ENCODE measurements at regions not wholly inside any gene's neighbourhood (a gene's known extent, or its start where the extent isn't known, plus 50 kb on each side); places are given as distances from the start of the nearest gene placed in this dataset.
A peak's percentile ranks its signal among the peaks of the same experiment; 100 is the strongest.

GRCh38 chr2:207311316-207312005 lies 145.7 kb upstream of the KLF7 start:
- Histone ChIP-seq H2AFZ (ENCODE audit: low read depth, low read length, poor library complexity, severe bottlenecking) (peak overlapping the region; percentile 11), H3K9me2 (ENCODE audit: insufficient read depth) (no peaks in the 10 kb centered on the region), H3K9ac (ENCODE audit: low read length) (no peak overlapping the region), H3K4me2 (ENCODE audit: low read length) (peak overlapping the region; percentile 43), H3K4me3 (replicated peaks in 1 of 2; ENCODE audit: low read depth in 1 of 2, low read length in 2 of 2) (no peak overlapping the region), H3K36me3 (ENCODE audit: control insufficient read depth in 1 of 2, insufficient read depth in 2 of 2, low read length in 2 of 2) (no peaks in the 10 kb centered on the region), H3K27me3 (ENCODE audit: insufficient read depth, low read length) (no peaks in the 10 kb centered on the region), H3K79me2 (ENCODE audit: insufficient read depth, low read length) (no peaks in the 10 kb centered on the region), H3K27ac (ENCODE audit: low read depth, low read length) (no peak overlapping the region), H3K4me1 (ENCODE audit: control insufficient read depth in 1 of 2, insufficient read depth in 2 of 2, low read length in 2 of 2) (peaks cover 8 to 9% of the 10 kb centered on the region in 2 experiments), H4K20me1 (ENCODE audit: insufficient read depth) (no peaks in the 10 kb centered on the region), H3K9me3 (ENCODE audit: control insufficient read depth in 1 of 2, insufficient read depth in 1 of 2, low read depth in 1 of 2, low read length in 2 of 2) (no peaks in the 10 kb centered on the region)
- ChIA-PET RAD21 (ENCODE audit: low non-redundant PET in 1 of 2, low total read pairs in 2 of 2, uncharacterized antibody in 2 of 2, unreplicated experiment in 2 of 2) (no interaction called here), POLR2A (no interaction called here), CTCF (no interaction called here)
- DNase-seq (ENCODE audit: low read depth, low spot score) (peak; percentile 60), ATAC-seq (peak; percentile 73)
- no TSS peak for BruUV-seq (replicated peaks)
- intact Hi-C loops (cut with micrococcal nuclease): no loop called here
- TF ChIP-seq EZH2phosphoT487 (IDR thresholded peaks at IDR 0.05; ENCODE audit: borderline replicate concordance) (no peak), SRF (IDR thresholded peaks at IDR 0.05; ENCODE audit: low read depth) (peak; percentile 82), RAD21 (IDR thresholded peaks at IDR 0.05; ENCODE audit: low read depth) (no peak; the same call in 1 of the 2 replicates), FOSL1 (IDR thresholded peaks at IDR 0.05; ENCODE audit: low read depth) (peak; percentile 51), ZFX (IDR thresholded peaks at IDR 0.05) (no peak), YY1 (IDR thresholded peaks at IDR 0.05; ENCODE audit: extremely low read depth, insufficient replicate concordance, low read depth, low read length) (no peak), CEBPB (IDR thresholded peaks at IDR 0.05; ENCODE audit: low read depth) (peak; percentile 82), EGR1 (IDR thresholded peaks at IDR 0.05; ENCODE audit: low read depth) (no peak), SIN3A (IDR thresholded peaks at IDR 0.05; ENCODE audit: low read depth) (no peak), POLR2AphosphoS5 (IDR thresholded peaks at IDR 0.05; ENCODE audit: low read depth, low read length) (peak; percentile 17; the same call in 1 of the 2 replicates), SP1 (IDR thresholded peaks at IDR 0.05; ENCODE audit: low read depth) (peak; percentile 47), EZH2 (IDR thresholded peaks at IDR 0.05) (no peak), ZNF274 (IDR thresholded peaks at IDR 0.05; ENCODE audit: low read depth, low read length) (no peak), CTCF (IDR thresholded peaks at IDR 0.05 in 2 of 3, conservative IDR thresholded peaks at IDR 0.05 in 1 of 3; ENCODE audit: borderline replicate concordance in 1 of 3, insufficient read depth in 1 of 3, low read depth in 2 of 3, low read length in 2 of 3) (peak in 1 of 3 experiments; percentile 21; a peak in 2 of 6 replicates), CBX3 (IDR thresholded peaks at IDR 0.05; ENCODE audit: low read depth) (0 out of 2 replicates have a peak, but pooled peaks have one; percentile 25), ZBTB33 (IDR thresholded peaks at IDR 0.05; ENCODE audit: extremely low read depth, insufficient replicate concordance, low read length) (no peak), POLR2A (IDR thresholded peaks at IDR 0.05; ENCODE audit: borderline replicate concordance, extremely low read depth, insufficient read depth, insufficient read length) (no peak), ELF1 (IDR thresholded peaks at IDR 0.05; ENCODE audit: borderline replicate concordance, low read depth) (no peak), TCF7L2 (IDR thresholded peaks at IDR 0.05; ENCODE audit: borderline replicate concordance, extremely low read depth, insufficient read depth, insufficient read length) (peak; percentile 14)
- TF ChIP-seq, protein P1, sequence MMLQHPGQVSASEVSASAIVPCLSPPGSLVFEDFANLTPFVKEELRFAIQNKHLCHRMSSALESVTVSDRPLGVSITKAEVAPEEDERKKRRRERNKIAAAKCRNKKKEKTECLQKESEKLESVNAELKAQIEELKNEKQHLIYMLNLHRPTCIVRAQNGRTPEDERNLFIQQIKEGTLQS (IDR thresholded peaks at IDR 0.05): no peak
- TF ChIP-seq, protein P2, sequence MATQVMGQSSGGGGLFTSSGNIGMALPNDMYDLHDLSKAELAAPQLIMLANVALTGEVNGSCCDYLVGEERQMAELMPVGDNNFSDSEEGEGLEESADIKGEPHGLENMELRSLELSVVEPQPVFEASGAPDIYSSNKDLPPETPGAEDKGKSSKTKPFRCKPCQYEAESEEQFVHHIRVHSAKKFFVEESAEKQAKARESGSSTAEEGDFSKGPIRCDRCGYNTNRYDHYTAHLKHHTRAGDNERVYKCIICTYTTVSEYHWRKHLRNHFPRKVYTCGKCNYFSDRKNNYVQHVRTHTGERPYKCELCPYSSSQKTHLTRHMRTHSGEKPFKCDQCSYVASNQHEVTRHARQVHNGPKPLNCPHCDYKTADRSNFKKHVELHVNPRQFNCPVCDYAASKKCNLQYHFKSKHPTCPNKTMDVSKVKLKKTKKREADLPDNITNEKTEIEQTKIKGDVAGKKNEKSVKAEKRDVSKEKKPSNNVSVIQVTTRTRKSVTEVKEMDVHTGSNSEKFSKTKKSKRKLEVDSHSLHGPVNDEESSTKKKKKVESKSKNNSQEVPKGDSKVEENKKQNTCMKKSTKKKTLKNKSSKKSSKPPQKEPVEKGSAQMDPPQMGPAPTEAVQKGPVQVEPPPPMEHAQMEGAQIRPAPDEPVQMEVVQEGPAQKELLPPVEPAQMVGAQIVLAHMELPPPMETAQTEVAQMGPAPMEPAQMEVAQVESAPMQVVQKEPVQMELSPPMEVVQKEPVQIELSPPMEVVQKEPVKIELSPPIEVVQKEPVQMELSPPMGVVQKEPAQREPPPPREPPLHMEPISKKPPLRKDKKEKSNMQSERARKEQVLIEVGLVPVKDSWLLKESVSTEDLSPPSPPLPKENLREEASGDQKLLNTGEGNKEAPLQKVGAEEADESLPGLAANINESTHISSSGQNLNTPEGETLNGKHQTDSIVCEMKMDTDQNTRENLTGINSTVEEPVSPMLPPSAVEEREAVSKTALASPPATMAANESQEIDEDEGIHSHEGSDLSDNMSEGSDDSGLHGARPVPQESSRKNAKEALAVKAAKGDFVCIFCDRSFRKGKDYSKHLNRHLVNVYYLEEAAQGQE (IDR thresholded peaks at IDR 0.05; ENCODE audit: low read depth): no peak
